SW 1271 (cell line): ENCODE measurements at regions not wholly inside any gene's neighbourhood (a gene's known extent, or its start where the extent isn't known, plus 50 kb on each side); places are given as distances from the start of the nearest gene placed in this dataset.
A peak's percentile ranks its signal among the peaks of the same experiment; 100 is the strongest.
"Not testable (repeated sequence)": the region's sequence is repeated elsewhere in the genome, so short reads cannot be mapped to it uniquely, and the experiment has no call there.

ENCODE experiments used
- DNase-seq, 2 experiments: peaks; one replicate each; lab custom pipeline; 2025; lab: John Stamatoyannopoulos, UW

- DNase-seq = not testable (repeated sequence)
Measured at GRCh38 chr19:23984911-23985310, 70.2 kb downstream of the ZNF726 start.

- DNase-seq = no peak
Measured at GRCh38 chr19:23986623-23987022, 71.9 kb downstream of the ZNF726 start.

- no peak for DNase-seq
Measured at GRCh38 chr19:23991170-23991569, 76.5 kb downstream of the ZNF726 start.

- DNase-seq = no peak
Measured at GRCh38 chr19:23992348-23992747, 77.7 kb downstream of the ZNF726 start.

GRCh38 chr19:23993440-23993839, 78.8 kb downstream of the ZNF726 start:
- DNase-seq = no peak

GRCh38 chr19:23996549-23996948, 81.9 kb downstream of the ZNF726 start:
- no peak for DNase-seq

- DNase-seq = no peak
Measured at GRCh38 chr19:23998568-23998967, 83.9 kb downstream of the ZNF726 start.

- DNase-seq = no peak
Measured at GRCh38 chr19:23999821-24000610, 85.3 kb downstream of the ZNF726 start.

GRCh38 chr19:24000656-24001055, 86.0 kb downstream of the ZNF726 start:
- DNase-seq = no peak

GRCh38 chr19:24002256-24002945, 84.6 kb upstream of the ZNF254 start:
- DNase-seq = no peak

- DNase-seq = no peak
Measured at GRCh38 chr19:24003537-24003936, 83.5 kb upstream of the ZNF254 start.

GRCh38 chr19:24004166-24004565, 82.8 kb upstream of the ZNF254 start:
- no peak for DNase-seq

GRCh38 chr19:24029941-24030636, 56.9 kb upstream of the ZNF254 start:
- no peak for DNase-seq

- DNase-seq = no peak
Measured at GRCh38 chr19:24032651-24033050, 54.3 kb upstream of the ZNF254 start.

- peak; percentile 79 to 93 for DNase-seq
Measured at GRCh38 chr19:24033301-24033962, 53.6 kb upstream of the ZNF254 start.

- peak in 1 of 2 experiments; percentile 54 for DNase-seq
Measured at GRCh38 chr19:24033963-24034342, 53.0 kb upstream of the ZNF254 start.

- not testable (repeated sequence) for DNase-seq
Measured at GRCh38 chr19:24035261-24035880, 51.6 kb upstream of the ZNF254 start.
